HepG2 (cell line): ENCODE measurements at regions not wholly inside any gene's neighbourhood (a gene's known extent, or its start where the extent isn't known, plus 50 kb on each side); places are given as distances from the start of the nearest gene placed in this dataset.

Source experiments
- ATAC-seq: fragments of 200-7000 bp; cut with Tn5 transposase; 3 replicates; pipeline ENCODE4 v1.9.1; 2020; ENCODE audit warnings: mild to moderate bottlenecking, moderate library complexity
- BruUV-seq: library from RNA; stranded (reverse); fragments of 400-500 nt; replicated peaks from 2 replicates; lab custom pipeline; 2021; lab: Mats Ljungman, UMichigan
- CTCF ChIA-PET: fragments of 300-600 bp; formaldehyde crosslinking; extraction: SDS; loops from one replicate; lab custom pipeline; 2021; ENCODE audit warnings: low total read pairs, inconsistent platforms, low intra/inter-chr PET ratio; lab: Yijun Ruan, JAX
- POLR2A ChIA-PET: fragments of 350-600 bp; sonication (Branson Sonifier 250); formaldehyde crosslinking; loops from one replicate; lab custom pipeline; 2020; ENCODE audit warnings: antibody characterized with exemption, inconsistent platforms; lab: Yijun Ruan, JAX
- DNase-seq: peaks from one replicate; pipeline ENCODE4 v3.0.0-alpha.2; 2015; ENCODE audit warnings: low spot score
- FAIRE-seq: peaks from 3 replicates; lab custom pipeline; 2011; peaks lifted over from hg19 to GRCh38; lab: Jason Lieb, UNC
- H2AFZ ChIP-seq: one replicate; pipeline ENCODE4 v1.6.1; 2011; ENCODE audit warnings: low read length, inconsistent platforms
- H3K27ac ChIP-seq: fragments of 300-600 bp; 3 replicates; pipeline ENCODE4 v1.8.0; 2011; ENCODE audit warnings: mixed run types, mild to moderate bottlenecking, mixed read lengths, low read length, inconsistent platforms; ENCODE audit not compliant: insufficient read depth; ENCODE audit errors: extremely low read length
- H3K27me3 ChIP-seq, 2 experiments: fragments of 200-600 bp in 1 of 2; 2 replicates in 1 of 2; 3 replicates in 1 of 2; pipeline versions ENCODE4 v1.6.0 to v1.8.0; 2011; ENCODE audit warnings: low read length in 2 of 2, mild to moderate bottlenecking in 2 of 2, moderate library complexity in 2 of 2, inconsistent platforms in 1 of 2; ENCODE audit not compliant: insufficient read depth in 2 of 2, control insufficient read depth in 1 of 2
- H3K36me3 ChIP-seq, 2 experiments: fragments of 200-600 bp in 1 of 2; replicated peaks in 1 of 2; 2 replicates in 1 of 2; 3 replicates in 1 of 2; pipeline versions ENCODE4 v1.5.1 to v1.8.0; 2011; ENCODE audit warnings: low read length in 2 of 2, inconsistent platforms in 1 of 2; ENCODE audit not compliant: insufficient read depth in 2 of 2, control insufficient read depth in 1 of 2
- H3K4me1 ChIP-seq: 2 replicates; pipeline ENCODE4 v1.5.1; 2012; ENCODE audit warnings: low read length, inconsistent platforms; ENCODE audit not compliant: insufficient read depth
- H3K4me2 ChIP-seq: 2 replicates; pipeline ENCODE4 v1.6.0; 2011; ENCODE audit warnings: low read depth, low read length, inconsistent platforms
- H3K4me3 ChIP-seq, 3 experiments: fragments of 200-600 bp in 1 of 3; sonication (generic), shearing (Covaris generic) in 1 of 3; replicated peaks in 1 of 3; 2 replicates each; pipeline ENCODE4 v1.5.1; 2011 to 2016; ENCODE audit warnings: low read length in 3 of 3, inconsistent platforms in 2 of 3, low read depth in 2 of 3, mild to moderate bottlenecking in 2 of 3, control low read depth in 1 of 3, mixed read lengths in 1 of 3; ENCODE audit not compliant: insufficient read depth in 1 of 3
- H3K79me2 ChIP-seq: one replicate; pipeline ENCODE4 v1.6.1; 2011; ENCODE audit warnings: low read length, inconsistent platforms; ENCODE audit not compliant: insufficient read depth
- H3K9ac ChIP-seq: 2 replicates; pipeline ENCODE4 v1.6.0; 2011; ENCODE audit warnings: mild to moderate bottlenecking, low read depth, low read length, inconsistent platforms; ENCODE audit not compliant: insufficient read depth
- H3K9me3 ChIP-seq: 2 replicates; pipeline ENCODE4 v1.5.1; 2012; ENCODE audit warnings: mild to moderate bottlenecking, low read length
- H4K20me1 ChIP-seq: 2 replicates; pipeline ENCODE4 v1.6.0; 2011; ENCODE audit warnings: inconsistent platforms, mild to moderate bottlenecking, low read length, moderate library complexity; ENCODE audit not compliant: insufficient read depth
- CSRNP2 ChIP-seq: sonication (generic); formaldehyde crosslinking; conservative IDR thresholded peaks from 2 replicates; pipeline ENCODE4 v1.8.0; 2022; ENCODE audit warnings: low read depth, missing genetic modification reagents
- ZFY ChIP-seq: sonication (generic); formaldehyde crosslinking; IDR thresholded peaks from 2 replicates; pipeline ENCODE4 v1.4.0; 2020; ENCODE audit warnings: missing genetic modification reagents
- ZNF18 ChIP-seq: sonication (generic); formaldehyde crosslinking; IDR thresholded peaks from 2 replicates; pipeline ENCODE4 v1.8.0; 2022; ENCODE audit warnings: mild to moderate bottlenecking, missing genetic modification reagents; ENCODE audit not compliant: insufficient replicate concordance
- WGBS: methylation state at CpG from one replicate; pipeline ENCODE4 v1.1.6; 2017; ENCODE audit warnings: low lambda C conversion rate; 5-methylcytosine and 5-hydroxymethylcytosine counted together
- in situ Hi-C: cut with HindIII; loops from 2 replicates; pipeline ENCODE4 v1.10.0; 2017; ENCODE audit warnings: low pct_unique_long_range_greater_than_20kb; ENCODE audit not compliant: extremely low pct_ligation_motif_present
- intact Hi-C: fragments of 100-400 bp; cut with micrococcal nuclease; formaldehyde crosslinking; loops from one replicate; pipeline ENCODE4 v1.10.0; 2022; ENCODE audit not compliant: unreplicated experiment

GRCh38 chr4:81638698-81639097 is 167.0 kb upstream of the RASGEF1B start:
- intact Hi-C loops, result loop anchor here (1.0 kb wide), 1 partner anchor 36 kb away; no protein-coding TSS in a partner anchor
- in situ Hi-C loops, result no loop called here
- WGBS, result 68% methylated on average over 1 of the region's 1 CpG

More at GRCh38 chr4:81638698-81639097, 167.0 kb upstream of the RASGEF1B start:
- Histone ChIP-seq H3K79me2 (no peaks in the 10 kb centered on the region), H2AFZ (no peak overlapping the region), H3K9me3 (no peaks in the 10 kb centered on the region), H4K20me1 (no peaks in the 10 kb centered on the region), H3K36me3 (no peaks in the 10 kb centered on the region), H3K4me3 (no peak overlapping the region), H3K27ac (no peak overlapping the region), H3K27me3 (no peaks in the 10 kb centered on the region), H3K9ac (no peak overlapping the region), H3K4me2 (no peak overlapping the region), H3K4me1 (peaks cover 20% of the 10 kb centered on the region; the same call in 1 of the 2 replicates)
- ChIA-PET CTCF (no interaction called here), POLR2A (no interaction called here)
- BruUV-seq, result no TSS peak
- TF ChIP-seq ZFY (CRISPR knock-in tag) (no peak), ZNF18 (no peak), CSRNP2 (no peak)
- FAIRE-seq (no peak), ATAC-seq (no peak), DNase-seq (no peak)
